GM18502 (cell line): ENCODE measurements at regions not wholly inside any gene's neighbourhood (a gene's known extent, or its start where the extent isn't known, plus 50 kb on each side); places are given as distances from the start of the nearest gene placed in this dataset.
A peak's percentile ranks its signal among the peaks of the same experiment; 100 is the strongest.
"Not testable (repeated sequence)": the region's sequence is repeated elsewhere in the genome, so short reads cannot be mapped to it uniquely, and the experiment has no call there.

Experiments
- ATAC-seq: cut with Tn5 transposase; IDR thresholded peaks from one replicate; pipeline ENCODE4 v1.9.1; 2021; ENCODE audit warnings: mild to moderate bottlenecking; ENCODE audit not compliant: unreplicated experiment, poor library complexity

DNA sequence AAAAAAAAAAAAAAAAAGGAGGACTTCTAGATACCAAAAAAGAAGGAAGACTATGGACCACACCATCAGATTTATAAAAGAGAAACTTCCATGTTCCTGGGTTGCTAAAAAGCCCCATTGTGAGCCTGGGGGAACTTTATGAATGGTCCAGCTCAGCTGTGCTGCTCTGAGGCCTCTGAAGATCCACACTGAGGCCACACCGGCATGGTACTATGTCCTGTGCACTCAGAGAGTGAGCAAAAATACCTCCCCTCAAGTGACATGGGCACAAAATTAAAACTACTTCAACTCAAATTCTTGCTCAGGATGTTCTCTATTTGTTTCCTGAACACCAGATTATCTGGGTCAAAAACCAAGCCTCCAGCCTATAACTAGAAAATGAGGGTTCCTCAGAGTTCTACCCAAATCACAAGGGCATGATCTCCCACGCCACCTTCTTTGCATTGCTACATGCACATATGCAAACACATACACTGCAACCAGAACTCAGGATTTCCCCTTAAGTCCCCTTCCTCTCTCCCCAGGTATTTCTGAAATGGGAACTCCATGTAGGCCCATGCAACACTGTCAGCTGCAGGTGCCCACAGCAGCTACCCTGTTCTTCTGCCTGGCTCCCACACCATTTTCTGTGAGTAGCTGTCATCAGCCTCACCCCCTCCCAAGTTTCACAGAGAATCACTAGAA is 94.4 kb downstream of the SH3GLB1 start:
- ATAC-seq: peak; percentile 89

DNA sequence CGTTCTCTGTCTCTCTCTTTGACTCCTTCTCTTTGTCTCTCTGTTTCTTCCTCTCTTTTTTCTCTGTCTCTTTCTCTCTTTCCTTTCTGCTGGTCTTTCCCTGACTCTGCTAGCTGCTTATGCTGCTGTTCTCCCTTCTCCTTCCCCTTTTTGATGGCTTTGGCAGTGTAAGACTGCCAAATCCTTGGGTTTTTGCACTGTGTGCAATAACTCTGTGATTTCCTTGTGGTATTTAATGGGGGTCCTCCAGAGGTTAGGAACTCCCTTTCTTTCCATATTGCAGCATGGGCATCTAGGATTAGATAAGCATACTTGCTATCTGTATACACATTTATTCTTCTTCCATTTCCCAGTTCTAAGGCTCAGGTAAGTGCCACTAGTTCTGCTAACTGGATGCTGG is 99.3 kb downstream of the SH3GLB1 start:
- ATAC-seq: not testable (repeated sequence)

DNA sequence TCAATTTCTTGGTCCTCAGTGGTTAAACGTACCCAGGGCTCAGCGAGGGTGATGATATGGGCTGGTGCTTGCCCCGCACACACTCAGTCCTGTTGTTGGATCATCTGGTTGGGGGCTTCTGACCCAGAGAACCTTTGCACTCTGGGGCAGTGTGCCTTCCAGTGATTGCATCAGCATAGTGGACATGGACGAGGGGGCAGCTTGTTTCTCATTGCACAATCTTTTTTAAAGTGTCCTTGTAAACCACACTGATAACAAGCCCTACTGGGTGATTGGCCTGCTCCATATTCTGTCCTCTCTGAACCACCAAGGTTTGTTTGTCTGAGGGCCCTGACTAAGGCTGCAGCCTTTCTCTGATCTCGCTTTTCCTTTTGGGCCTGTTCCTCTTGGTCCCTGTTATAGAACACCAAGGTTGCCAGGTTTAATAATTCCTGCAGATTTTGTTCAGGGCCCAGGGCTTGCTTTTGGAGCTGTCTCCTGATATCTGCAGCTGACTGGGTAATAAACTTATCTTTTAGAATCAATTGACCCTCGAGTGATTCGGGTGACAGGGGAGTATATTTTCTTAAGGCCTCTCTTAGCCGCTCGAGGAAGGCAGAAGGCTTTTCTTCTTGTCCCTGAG is 101.6 kb downstream of the SH3GLB1 start:
- not testable (repeated sequence) for ATAC-seq

DNA sequence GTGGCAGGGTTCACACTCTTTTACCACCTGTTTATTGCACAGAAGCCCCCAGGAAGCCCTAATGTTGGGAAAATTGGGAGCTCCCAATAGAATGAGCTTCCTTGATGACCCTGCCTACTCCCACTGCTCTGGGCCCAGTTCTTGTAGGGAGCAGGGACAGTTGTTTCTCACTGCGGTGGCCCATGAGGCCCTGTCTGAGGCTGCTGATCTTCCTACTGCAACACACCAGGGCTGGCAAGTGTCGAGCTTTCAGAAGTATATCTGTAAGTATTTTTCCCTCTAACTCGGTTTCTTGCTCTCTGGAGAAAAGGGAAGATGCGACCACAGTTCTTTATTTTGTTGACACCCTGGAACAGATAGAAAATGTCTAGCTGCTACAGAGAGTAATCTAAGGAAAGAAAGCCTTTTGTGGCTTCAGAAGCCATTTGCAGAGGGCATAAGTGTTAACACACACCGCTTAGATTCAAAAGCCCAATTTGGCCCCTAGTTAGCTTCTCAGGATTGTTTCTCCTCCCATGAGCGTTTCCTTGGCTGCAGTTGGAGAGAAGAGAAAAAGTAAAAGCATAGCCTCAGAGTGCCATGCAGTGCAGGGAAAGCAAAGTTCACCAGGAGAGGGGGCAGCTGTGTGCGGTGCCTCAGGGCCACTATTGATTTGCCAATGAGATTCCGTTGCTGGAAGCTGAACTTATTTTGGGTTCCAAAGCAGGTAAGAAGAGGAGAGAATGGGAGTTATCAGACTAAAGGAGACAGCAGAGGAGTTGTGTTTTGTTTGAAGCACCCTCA is 102.6 kb downstream of the SELENOF start:
- no peak for ATAC-seq

DNA sequence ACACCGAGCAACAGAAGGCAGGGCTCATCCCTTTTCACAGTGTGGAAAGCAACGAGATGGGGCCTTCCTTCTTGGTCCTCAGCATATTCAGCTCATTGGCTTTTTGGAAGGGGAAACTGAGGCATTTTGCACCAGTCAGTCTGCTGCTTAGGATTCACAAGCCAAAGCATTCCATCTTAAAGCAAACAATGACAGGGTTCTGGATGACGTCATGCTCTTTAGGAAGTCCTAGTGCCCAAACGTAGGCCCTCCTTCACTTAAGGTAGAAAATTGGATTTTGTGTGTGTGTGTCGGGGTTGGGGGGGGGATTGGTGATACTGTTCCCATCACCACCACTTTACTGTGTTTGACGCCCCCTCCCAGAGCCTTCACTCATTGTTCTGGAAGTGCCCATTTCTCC is 101.6 kb downstream of the SELENOF start:
- ATAC-seq: no peak
